ENCODE measurements at regions not wholly inside any gene's neighbourhood (a gene's known extent, or its start where the extent isn't known, plus 50 kb on each side); places are given as distances from the start of the nearest gene placed in this dataset.

DNA sequence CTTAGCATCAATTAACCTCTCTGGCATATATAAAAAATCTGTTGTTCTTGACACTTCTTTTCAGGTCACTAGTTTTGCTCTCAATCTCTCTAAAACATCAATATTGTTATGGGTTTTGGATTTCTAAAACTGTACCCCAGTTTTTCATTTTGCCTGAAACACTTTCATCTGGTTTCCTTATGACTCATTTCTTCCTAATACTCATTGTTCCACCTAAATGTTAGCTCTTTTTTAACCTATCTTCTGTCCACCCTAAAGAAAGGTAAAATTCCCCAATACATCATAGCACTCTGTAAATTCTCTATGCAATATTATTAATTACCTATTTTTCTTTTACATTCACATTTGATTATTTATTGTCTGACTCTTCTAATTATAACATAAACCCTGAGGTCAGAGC, 575.5 kb upstream of the NDST4 start:
- no peak for DNase-seq (ENCODE audit: low read depth in 4 of 4, low spot score in 2 of 4)

DNA sequence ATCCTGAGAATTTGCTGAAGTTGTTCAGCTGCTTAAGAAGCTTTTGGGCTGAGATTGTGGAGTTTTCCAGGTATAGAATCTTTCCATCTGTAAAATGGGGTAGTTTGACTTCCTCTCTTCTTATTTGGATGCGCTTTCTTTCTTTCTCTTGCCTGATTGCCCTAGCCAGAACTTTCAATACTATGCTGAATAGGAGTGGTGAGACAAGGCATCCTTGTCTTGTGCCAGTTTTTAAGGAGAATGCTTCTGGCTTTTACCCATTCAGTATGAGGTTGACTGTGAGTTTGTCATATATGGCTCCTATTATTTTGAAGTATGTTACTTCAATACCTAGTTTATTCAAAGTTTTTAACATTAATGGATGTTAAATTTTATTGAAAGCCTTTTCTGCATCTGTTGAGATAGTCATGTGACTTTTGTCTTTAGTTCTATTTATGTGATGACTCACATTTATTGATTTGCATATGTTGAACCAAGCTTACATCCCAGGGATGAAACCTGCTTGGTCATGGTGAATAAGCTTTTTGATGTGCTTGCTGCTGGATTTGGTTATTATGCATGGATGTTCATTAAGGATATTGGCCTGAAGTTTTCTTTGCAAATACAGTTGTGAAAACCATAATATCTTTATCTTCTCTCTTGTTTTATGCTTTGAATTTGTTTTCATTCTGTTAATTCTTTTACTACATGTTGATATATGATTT, 573.8 kb upstream of the NDST4 start:
- no peak for DNase-seq (ENCODE audit: low read depth in 4 of 4, low spot score in 2 of 4)

DNA sequence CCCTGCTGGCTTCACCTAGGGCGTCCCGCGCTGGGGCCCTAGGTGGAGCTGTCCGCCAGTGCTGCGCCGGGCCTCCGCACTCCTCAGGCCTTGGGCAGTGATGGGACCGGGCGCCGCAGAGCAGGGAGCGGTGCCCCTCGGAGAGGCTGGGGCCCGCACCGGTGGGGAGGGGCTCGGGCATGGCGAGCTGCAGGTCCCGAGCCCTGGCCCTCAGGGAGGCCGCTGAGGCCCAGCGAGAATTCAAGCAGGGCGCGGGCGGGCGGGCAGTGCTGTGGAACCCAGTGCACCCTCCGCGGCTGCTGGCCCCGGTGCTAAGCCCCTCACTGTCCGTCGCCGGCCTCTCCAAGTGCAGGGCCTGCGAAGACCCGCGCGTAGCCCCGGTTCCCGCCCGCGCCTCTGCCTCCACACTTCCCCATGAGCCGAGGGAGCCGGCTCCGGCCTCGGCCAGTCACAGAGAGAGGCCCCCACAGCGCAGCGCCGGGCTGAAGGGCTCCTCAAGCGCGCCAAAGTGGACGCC, 565.1 kb upstream of the NDST4 start:
- no peak for DNase-seq (ENCODE audit: low read depth in 4 of 4, low spot score in 2 of 4)

DNA sequence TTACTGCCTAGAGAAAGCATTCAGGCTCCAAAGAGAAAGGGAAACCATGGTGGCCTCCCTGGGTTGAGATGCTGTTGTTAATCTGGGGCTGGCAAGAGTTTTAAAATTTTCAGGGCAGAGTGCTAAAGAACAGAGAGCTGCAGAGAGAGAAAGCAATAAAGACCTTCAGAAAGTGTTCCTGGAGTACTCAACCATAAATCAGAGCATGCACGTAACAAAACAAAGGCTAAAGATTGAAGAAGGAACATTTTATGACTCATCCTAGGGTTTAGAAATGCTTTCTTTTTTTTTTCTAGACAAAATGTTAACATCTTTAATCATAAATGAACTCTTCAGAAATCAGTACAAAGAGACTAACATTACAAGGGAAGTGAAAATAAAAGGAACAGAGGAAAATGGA, 562.3 kb upstream of the NDST4 start:
- no peak for DNase-seq (ENCODE audit: low read depth in 4 of 4, low spot score in 2 of 4)

DNA sequence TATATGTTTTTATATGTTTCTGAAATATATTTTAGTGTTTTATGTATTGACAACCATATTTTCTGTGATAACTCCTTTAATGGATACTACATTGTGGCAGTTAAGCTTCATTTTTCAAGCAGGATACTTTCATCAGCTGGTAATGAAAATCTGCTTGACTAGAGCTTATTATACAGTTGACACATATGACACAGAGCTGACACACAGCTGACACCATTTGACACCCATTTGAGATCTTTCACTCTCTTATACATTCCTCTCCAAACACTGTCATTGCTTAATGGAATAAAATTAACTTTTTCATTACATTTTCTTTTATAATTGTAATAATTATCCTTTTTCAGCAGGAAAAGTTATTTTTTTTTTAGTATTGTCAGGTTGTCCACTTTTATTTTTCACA, 561.1 kb upstream of the NDST4 start:
- no peak for DNase-seq (ENCODE audit: low read depth in 4 of 4, low spot score in 2 of 4)

DNA sequence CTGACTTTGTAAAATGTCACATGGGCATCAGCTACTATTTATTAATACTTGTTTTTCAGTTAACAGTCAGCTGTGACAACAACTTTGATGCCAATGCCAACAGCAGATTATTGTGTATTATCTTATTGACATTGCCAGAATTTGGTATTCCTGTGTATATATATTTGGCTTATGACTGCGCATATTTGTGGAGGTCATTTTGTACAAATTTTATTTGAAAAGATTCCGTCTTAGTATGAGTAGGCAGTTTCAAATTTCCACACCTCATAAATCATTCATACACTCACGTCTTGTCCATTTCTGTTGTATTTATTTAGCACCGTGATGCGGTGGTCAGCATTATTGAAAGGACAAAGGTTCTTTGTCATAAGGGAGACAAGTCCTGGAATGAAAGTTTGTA, 558.2 kb upstream of the NDST4 start:
- no peak for DNase-seq (ENCODE audit: low read depth in 4 of 4, low spot score in 2 of 4)

DNA sequence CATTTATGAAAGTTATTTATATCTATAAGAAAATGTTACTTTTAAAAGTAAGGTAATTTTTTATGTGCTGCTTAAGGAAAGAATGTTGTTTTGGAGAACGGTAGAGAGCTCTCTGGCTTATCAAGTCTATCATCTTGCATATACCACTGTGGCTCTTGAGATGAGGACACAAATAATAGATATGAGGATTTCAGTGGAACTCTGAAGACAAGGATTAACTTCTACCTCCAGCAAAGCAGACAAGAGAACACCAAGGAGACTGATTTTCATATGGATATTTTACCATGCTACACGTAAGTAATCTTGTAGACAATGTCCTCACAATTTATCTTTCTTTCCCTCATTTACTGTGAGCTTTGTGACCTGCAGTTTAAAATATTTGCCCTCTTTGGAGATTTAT, 557.5 kb upstream of the NDST4 start:
- no peak for DNase-seq (ENCODE audit: low read depth in 4 of 4, low spot score in 2 of 4)

DNA sequence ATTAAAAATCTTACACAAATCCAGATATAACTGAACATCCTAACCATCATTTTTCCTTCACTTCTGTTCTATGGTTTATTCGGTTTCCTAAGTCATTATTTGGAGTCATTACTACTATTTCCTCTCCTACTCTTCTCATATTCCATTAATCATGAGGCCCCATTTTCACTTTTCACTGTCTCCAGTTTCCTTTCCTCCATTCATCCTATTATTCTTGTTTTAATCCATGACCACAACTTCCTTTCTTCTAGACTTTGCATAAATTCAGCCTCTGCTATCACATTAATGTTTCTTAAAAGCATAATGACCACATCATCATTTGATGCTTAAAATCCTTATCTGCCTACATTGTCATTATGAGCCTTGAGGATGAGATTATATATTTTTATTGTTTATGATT, 555.0 kb upstream of the NDST4 start:
- DNase-seq (ENCODE audit: low read depth in 4 of 4, low spot score in 2 of 4), result no peak

DNA sequence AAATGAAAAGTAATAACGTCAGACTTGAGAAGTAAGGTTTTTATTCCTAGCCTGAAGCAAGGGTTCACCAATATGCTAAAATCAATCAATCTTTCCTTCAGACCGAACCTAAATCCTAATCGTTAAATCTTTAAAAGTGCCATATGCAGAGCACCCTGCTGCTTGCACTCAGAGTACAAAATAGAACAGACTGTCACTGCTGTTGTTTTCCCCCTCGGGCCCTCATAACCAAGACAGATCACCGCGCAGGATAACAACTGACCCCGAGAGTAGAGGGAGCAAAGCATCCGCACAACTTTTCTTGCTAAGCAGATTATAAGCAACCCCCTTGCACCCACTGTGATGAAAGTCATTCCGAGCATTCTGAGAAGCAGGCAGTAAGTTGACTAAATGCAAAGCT, 550.9 kb upstream of the NDST4 start:
- no peak for DNase-seq (ENCODE audit: low read depth in 4 of 4, low spot score in 2 of 4)

DNA sequence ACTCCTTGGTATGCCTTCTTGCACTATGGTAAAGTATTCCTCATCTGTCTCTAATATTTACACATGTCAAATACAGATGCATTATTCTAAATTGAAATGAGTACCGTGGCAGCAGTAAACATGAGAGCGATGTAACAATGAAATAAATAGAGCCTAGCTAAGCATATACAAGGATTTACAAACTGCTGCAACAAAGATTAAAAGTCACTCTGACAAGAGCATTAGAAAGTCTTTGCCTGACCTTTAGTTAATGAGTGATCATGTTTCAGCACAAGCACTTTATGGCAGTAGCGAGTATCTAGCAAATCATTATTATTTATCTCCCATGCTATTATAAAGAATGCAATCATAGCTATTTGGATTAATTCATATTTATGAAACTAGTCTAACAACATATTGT, 547.0 kb upstream of the NDST4 start:
- DNase-seq (ENCODE audit: low read depth in 4 of 4, low spot score in 2 of 4), result no peak

DNA sequence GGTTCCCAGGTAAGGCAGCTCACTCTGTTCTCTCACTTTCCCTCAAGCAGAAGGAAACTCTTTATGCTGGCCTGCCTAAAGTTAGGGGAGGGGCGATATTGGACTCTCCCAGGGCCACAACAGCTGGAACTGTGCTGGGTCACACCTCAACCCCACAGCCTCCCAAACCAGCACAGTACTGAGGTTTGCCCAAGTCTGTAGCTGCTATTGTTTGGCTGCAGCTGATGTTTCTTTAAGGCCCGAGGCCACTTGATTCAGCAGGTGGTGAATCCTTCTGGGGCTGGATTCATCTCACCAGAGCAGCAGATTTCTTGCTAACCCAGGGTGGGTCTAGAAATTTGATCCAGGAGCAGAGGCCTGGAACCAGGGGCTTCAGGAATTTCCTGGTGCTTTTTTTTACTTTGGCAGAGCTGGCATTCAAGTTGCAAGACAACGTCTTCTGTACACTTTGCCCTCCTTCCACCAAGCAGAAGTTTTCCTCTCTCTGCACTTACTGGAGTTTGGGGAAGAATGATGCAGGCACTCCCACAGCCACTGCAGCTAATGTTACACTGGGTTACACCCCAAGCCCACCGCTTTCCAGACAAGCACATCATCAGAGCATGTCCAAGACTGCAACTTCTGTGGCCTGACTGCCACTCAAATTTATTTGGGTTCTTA, 544.7 kb upstream of the NDST4 start:
- peak in 3 of 4 donors; percentile 3 to 13 (median 12) for DNase-seq (ENCODE audit: low read depth in 4 of 4, low spot score in 2 of 4)

DNA sequence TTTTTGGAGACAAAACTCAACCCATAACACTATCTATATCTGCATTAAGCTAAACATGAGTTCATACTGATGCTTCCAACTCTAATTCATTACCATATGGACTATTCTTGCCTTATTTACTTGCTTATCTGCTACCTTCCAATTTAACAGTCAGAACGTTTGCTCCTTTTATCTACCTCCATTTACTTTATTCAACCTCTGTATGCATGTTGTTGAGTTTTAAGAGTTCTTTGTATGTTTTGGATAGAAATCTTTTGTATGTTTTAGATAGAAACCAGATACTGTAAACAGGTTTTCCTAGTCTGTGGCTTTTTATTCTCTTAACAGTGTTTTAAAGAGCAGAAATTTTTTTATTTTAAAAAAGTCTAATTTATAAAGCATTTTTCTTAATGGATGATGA, 542.2 kb upstream of the NDST4 start:
- DNase-seq (ENCODE audit: low read depth in 4 of 4, low spot score in 2 of 4), result no peak

DNA sequence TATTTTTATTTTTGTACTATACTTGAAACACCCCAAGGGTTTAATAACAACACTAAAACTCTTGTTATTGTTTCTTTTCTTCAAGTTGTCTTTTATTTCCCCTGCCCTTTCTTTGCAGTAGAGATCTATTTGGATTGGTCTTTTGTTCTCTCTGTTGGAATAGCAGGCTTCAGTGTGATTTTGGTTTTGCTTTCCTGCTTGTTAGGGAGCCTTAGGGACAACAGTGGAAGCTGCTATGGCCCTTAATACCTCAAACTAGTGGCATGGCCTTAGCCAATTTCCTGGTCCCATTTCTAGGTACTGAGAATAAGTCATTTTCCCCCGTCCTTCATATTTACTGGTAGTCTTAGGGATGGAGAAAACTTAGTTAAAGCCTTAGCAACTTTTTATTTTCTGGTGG, 535.4 kb upstream of the NDST4 start:
- no peak for DNase-seq (ENCODE audit: low read depth in 4 of 4, low spot score in 2 of 4)

DNA sequence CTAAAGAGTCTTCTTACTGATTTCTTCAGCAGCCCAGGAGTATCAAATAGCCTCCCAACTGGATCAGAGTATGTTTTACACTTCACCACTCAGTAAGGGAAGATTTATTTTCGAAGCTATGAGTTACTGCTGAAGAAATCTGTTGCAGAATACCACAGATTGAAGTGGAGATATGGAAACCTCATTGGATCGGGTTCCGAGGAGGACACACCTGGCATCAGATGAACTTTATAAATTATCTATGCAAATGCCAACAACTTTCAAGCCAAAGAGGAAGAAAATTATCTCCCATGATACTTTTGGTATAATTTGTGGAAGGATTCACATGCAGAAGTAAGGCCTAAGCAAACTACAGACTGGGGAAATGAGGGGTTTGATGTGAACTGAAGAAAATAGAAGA, 515.9 kb upstream of the NDST4 start:
- DNase-seq (ENCODE audit: low read depth in 4 of 4, low spot score in 2 of 4), result no peak

DNA sequence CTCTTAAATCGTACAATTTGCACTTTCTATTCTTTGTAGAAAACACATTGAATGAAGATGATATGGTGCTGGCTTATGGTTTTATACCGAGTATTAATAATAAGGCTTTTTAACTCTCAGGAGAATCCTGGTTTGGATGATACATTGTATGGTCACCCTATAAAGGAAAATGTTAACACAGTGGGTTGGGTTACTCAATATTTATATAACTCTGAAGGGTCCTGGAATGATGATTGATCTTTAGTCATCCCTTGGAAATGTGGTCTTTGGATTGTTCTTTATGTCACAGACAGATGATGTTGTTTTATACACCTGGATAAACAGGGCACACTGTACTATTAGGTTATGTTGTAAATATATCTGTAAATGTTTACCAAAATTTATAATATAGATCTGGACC, 496.2 kb upstream of the NDST4 start:
- DNase-seq (ENCODE audit: low read depth in 4 of 4, low spot score in 2 of 4), result no peak

DNA sequence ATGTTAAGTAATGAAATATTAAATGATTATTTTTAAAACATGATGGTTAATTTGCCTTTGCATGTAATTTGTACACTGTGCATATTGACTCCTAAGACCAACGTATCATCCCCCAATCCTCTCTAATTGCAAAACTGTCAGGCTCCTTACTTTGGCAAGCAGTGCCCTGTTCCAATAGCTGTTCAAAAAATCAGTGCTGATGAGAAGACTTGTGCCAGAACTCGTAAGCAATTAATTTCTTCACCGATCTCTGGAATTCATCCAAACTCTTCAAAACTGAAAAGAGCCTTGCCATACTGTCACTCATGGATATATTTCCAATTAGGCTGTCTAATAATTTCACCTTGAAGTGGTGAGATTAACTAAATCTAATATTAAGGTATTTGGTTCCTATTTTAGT, 493.9 kb upstream of the NDST4 start:
- no peak for DNase-seq (ENCODE audit: low read depth in 4 of 4, low spot score in 2 of 4)

DNA sequence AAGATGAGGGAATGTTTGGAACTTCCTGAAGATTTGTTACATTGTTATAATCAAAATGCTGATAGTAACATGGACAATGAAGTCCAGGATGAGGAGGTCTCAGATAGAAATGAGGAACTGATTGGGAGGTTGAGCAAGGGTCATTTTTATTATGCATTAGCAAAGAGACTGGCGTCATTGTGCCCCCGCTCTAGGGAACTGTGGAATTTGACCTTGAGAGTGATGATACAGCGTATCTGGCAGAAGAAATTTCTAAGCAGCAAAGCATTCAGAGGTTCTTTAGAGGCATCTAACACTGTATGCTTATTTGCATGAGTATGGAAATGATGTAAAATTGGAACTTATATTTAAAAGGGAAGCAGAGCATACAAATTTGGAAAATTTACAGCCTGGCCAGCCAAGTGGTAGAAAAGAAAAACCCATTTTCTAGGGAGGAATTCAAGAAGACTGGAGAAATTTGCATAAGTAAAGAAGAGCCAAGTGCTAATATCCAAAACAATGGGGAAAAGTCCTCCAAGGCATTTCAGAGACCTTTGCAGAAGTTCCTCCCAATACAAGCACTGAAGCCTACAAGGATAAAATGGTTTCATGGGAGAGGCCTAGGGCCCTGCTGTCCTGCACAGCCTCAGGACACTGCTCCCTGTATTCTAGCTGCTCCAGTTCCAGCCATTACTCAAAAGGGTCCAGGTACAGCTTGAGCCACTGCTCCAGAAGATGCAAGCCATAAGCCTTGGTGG, 483.0 kb upstream of the NDST4 start:
- no peak for DNase-seq (ENCODE audit: low read depth in 4 of 4, low spot score in 2 of 4)

DNA sequence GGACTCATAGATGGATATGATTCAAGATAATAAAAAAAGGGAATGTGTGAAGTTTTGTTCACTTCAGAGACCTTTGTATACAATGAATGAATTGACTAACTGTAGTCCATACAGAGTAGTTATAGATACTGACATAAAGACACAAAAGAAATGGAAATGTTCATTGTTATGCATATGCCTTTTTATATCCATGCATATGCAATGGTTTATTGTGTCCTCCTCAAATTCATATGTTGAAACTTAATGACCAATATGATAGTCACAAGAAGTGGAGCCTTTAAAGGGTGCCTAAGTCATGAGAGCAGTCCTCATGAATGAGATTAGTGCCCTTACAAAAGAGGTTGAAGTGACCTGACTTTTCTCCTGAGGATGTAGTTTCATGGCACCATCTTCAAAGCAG, 467.5 kb upstream of the NDST4 start:
- no peak for DNase-seq (ENCODE audit: low read depth in 4 of 4, low spot score in 2 of 4)

DNA sequence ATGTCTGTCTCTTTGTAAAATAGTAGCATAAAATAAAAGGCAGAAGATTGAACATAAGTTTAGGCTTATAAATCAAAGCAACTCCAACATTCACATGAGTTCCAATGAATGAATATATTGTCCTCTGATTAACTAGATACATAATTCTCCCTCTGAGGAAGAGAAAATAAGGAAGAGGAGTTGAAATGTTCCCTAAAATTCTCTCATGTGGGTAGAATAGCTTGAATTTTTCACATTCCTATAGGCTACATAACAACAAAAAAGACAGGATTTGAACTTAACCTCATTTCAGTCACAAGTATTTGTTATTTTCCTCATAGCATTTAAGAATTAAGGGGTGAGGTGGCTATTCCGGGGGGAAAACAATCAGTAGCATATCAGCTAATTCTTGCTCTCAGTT, 462.4 kb upstream of the NDST4 start:
- DNase-seq (ENCODE audit: low read depth in 4 of 4, low spot score in 2 of 4), result no peak

DNA sequence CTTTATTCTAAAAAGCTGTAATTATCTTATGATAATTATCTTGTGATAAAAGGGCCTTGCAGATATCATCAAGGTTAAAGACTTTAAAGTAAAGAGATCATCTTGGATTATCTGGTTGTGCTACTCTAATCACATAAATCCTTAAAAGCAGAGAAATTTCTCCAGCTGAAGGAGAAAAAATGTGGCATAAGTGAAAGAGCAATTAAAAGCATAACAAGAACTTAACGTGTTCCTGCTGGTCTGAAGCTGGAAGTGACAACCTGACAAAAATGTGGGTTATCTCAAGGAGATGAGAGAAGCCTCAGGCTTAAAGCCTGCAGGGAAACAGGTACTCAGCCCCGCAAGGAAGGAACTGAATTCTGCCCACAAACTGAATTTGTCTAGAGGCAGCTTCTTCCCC, 449.1 kb upstream of the NDST4 start:
- DNase-seq (ENCODE audit: low read depth in 4 of 4, low spot score in 2 of 4), result no peak

DNA sequence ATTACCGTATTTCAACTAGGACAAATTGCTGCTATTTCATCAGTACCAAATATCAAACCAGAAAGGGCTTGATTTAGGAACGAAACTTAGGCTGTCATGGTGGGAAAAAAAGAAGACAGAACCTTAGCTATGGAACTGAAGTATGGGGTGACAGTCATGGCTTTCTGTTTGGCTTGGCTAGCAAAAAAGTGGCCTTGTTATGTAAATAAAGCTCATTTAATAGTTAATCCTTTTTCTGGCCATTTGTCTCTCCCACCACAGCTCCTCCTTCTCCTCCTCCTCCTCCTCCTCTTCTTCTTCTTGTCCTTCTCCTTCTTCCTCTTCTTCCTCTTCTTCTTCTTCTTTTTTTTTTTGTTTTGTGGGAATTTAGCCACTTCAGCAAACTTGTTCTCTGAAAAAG, 434.7 kb upstream of the NDST4 start:
- no peak for DNase-seq (ENCODE audit: low read depth in 4 of 4, low spot score in 2 of 4)

DNA sequence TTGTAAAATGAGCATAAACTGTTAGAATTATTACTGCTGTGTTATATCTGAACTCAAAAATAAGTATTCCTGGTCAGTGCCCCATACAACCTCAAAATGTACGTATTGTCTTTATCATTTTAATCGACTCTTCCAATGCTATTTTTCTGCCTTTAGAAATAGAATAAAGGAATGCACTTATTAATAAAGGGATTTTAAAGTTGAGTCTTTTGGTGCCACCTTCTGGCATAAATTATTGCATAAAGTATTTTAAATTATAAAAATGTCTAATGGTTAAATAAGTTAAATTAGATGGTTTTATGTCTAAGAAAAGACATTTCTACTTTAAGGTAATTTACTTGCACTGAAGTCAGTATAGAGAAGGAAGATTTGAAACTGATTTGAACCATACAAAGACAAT, 424.0 kb upstream of the NDST4 start:
- no peak for DNase-seq (ENCODE audit: low read depth in 4 of 4, low spot score in 2 of 4)
